ENCODE measurements at regions not wholly inside any gene's neighbourhood (a gene's known extent, or its start where the extent isn't known, plus 50 kb on each side); places are given as distances from the start of the nearest gene placed in this dataset.

GRCh38 chr10:44051091-44051490, 333.8 kb downstream of the CXCL12 start:
- H3K27ac ChIP-seq, result no peak overlapping the region
- peaks cover 0 to 9% of the 10 kb centered on the region in 2 donors for H3K27me3 ChIP-seq
- intact Hi-C loops (cut with DNase I), result no loop called here
- no peak overlapping the region for H3K4me3 ChIP-seq
- TF ChIP-seq CTCF (IDR thresholded peaks at IDR 0.05), result no peak
- ATAC-seq, result no peak
- no peak for DNase-seq
- no peaks in the 10 kb centered on the region for H3K9me3 ChIP-seq
- peaks cover 0 to 16% of the 10 kb centered on the region in 2 donors for H3K4me1 ChIP-seq
- no peaks in the 10 kb centered on the region for H3K36me3 ChIP-seq

GRCh38 chr10:44049301-44050015, 335.4 kb downstream of the CXCL12 start:
- no peak for DNase-seq
- no peak for TF ChIP-seq CTCF (IDR thresholded peaks at IDR 0.05)
- ATAC-seq, result no peak
- Histone ChIP-seq H3K27ac (no peak overlapping the region), H3K36me3 (no peaks in the 10 kb centered on the region), H3K27me3 (peaks cover 0 to 9% of the 10 kb centered on the region in 2 donors), H3K4me3 (no peak overlapping the region), H3K4me1 (peaks cover 0 to 19% of the 10 kb centered on the region in 2 donors), H3K9me3 (no peaks in the 10 kb centered on the region)
- intact Hi-C loops (cut with DNase I), result no loop called here

GRCh38 chr10:44047361-44047760, 337.5 kb downstream of the CXCL12 start:
- no peak overlapping the region for H3K4me3 ChIP-seq
- H3K9me3 ChIP-seq, result no peaks in the 10 kb centered on the region
- no peaks in the 10 kb centered on the region for H3K36me3 ChIP-seq
- H3K27me3 ChIP-seq, result peaks cover 0 to 9% of the 10 kb centered on the region in 2 donors
- H3K4me1 ChIP-seq, result peaks cover 0 to 19% of the 10 kb centered on the region in 2 donors
- intact Hi-C loops (cut with DNase I), result no loop called here
- DNase-seq (peak in 1 of 4 donors; percentile 39), ATAC-seq (no peak)
- TF ChIP-seq CTCF (IDR thresholded peaks at IDR 0.05), result no peak
- peak overlapping the region in 1 of 2 donors; percentile 37 for H3K27ac ChIP-seq

- Histone ChIP-seq H3K27me3 (peaks cover 0 to 9% of the 10 kb centered on the region in 2 donors), H3K4me1 (peaks cover 0 to 19% of the 10 kb centered on the region in 2 donors), H3K27ac (peak overlapping the region; percentile 7 to 37), H3K4me3 (no peak overlapping the region), H3K9me3 (no peaks in the 10 kb centered on the region), H3K36me3 (no peaks in the 10 kb centered on the region)
- intact Hi-C loops (cut with DNase I), result no loop called here
- peak; percentile 29 for ATAC-seq
- no peak for DNase-seq
- no peak for TF ChIP-seq CTCF (IDR thresholded peaks at IDR 0.05)
These were observed 338.3 kb downstream of the CXCL12 start for GRCh38 chr10:44046605-44047004.

- no peaks in the 10 kb centered on the region for H3K36me3 ChIP-seq
- intact Hi-C loops (cut with DNase I), result no loop called here
- peaks cover 0 to 19% of the 10 kb centered on the region in 2 donors for H3K4me1 ChIP-seq
- no peak for TF ChIP-seq CTCF (IDR thresholded peaks at IDR 0.05)
- peaks cover 0 to 9% of the 10 kb centered on the region in 2 donors for H3K27me3 ChIP-seq
- H3K9me3 ChIP-seq, result peaks cover 0 to 2% of the 10 kb centered on the region in 2 donors
- H3K4me3 ChIP-seq, result no peak overlapping the region
- no peak overlapping the region for H3K27ac ChIP-seq
- no peak for ATAC-seq
- DNase-seq, result peak in 1 of 4 donors; percentile 28
These were observed 339.9 kb downstream of the CXCL12 start for GRCh38 chr10:44045020-44045419.
